Natural killer cell (primary cell): ENCODE measurements at regions not wholly inside any gene's neighbourhood (a gene's known extent, or its start where the extent isn't known, plus 50 kb on each side); places are given as distances from the start of the nearest gene placed in this dataset.

Experiments used
- ATAC-seq, 3 donors: fragments of 150-1000 bp in 2 of 3; fragments of 200-7000 bp in 1 of 3; cut with Tn5 transposase; 1 replicate in 1 of 3; 2 replicates in 2 of 3; pipeline ENCODE4 v1.10.0; 2021; ENCODE audit warnings: mild to moderate bottlenecking in 2 of 3, moderate library complexity in 2 of 3
- DNase-seq, 2 donors: peaks; one replicate each; pipeline versions ENCODE4 v3.0.0 to v3.0.0-alpha.2; 2013 to 2021; ENCODE audit warnings: mixed read lengths in 1 of 2
- H3K27ac ChIP-seq: one replicate; pipeline ENCODE4 v1.5.1; 2013; ENCODE audit warnings: mild to moderate bottlenecking, low read length
- H3K27me3 ChIP-seq: one replicate; pipeline ENCODE4 v1.6.1; 2013; ENCODE audit warnings: low read length; ENCODE audit not compliant: control insufficient read depth, insufficient read depth
- H3K36me3 ChIP-seq: one replicate; pipeline ENCODE4 v1.6.1; 2013; ENCODE audit warnings: low read length; ENCODE audit not compliant: control insufficient read depth, insufficient read depth
- H3K4me1 ChIP-seq: one replicate; pipeline ENCODE4 v1.6.1; 2013; ENCODE audit warnings: low read length; ENCODE audit not compliant: control insufficient read depth, insufficient read depth
- H3K4me3 ChIP-seq: one replicate; pipeline ENCODE4 v1.5.1; 2013; ENCODE audit warnings: low read length
- H3K9me3 ChIP-seq: one replicate; pipeline ENCODE4 v1.6.1; 2013; ENCODE audit warnings: low read length; ENCODE audit not compliant: control insufficient read depth, insufficient read depth
- H3K27ac Mint-ChIP-seq, 2 donors: one replicate each; pipeline ENCODE4 v1.8.0; 2022; ENCODE audit warnings: mild to moderate bottlenecking in 2 of 2, mixed read lengths in 2 of 2, moderate library complexity in 1 of 2
- H3K27me3 Mint-ChIP-seq, 2 donors: one replicate each; pipeline ENCODE4 v1.8.0; 2022; ENCODE audit warnings: low read depth in 2 of 2, mixed read lengths in 2 of 2
- H3K36me3 Mint-ChIP-seq: one replicate; pipeline ENCODE4 v1.8.0; 2022; ENCODE audit warnings: mixed read lengths
- H3K4me1 Mint-ChIP-seq, 2 donors: one replicate each; pipeline ENCODE4 v1.8.0; 2022; ENCODE audit warnings: mixed read lengths in 2 of 2
- H3K4me3 Mint-ChIP-seq: one replicate; pipeline ENCODE4 v1.8.0; 2022; ENCODE audit warnings: mild to moderate bottlenecking, moderate library complexity, mixed read lengths
- H3K9me3 Mint-ChIP-seq, 2 donors: one replicate each; pipeline ENCODE4 v1.8.0; 2022; ENCODE audit warnings: mixed read lengths in 2 of 2
- CTCF ChIP-seq: fragments of 200-600 bp; IDR thresholded peaks from one replicate; pipeline ENCODE4 v1.8.0; 2022; ENCODE audit warnings: antibody characterized with exemption
- WGBS: methylation state at CpG from one replicate; pipeline ENCODE4 v1.1.7; 2013; ENCODE audit warnings: missing lambda C conversion rate; ENCODE audit not compliant: insufficient coverage; 5-methylcytosine and 5-hydroxymethylcytosine counted together
- intact Hi-C: fragments of 100-400 bp; cut with micrococcal nuclease; formaldehyde crosslinking; loops from one replicate; pipeline ENCODE4 v1.14.2; 2022

- Mint-ChIP-seq H3K4me1 (peaks cover 59 to 68% of the 10 kb centered on the region in 2 donors), H3K4me3 (peak overlapping the region; percentile 98), H3K36me3 (no peaks in the 10 kb centered on the region), H3K27me3 (no peaks in the 10 kb centered on the region), H3K9me3 (no peaks in the 10 kb centered on the region), H3K27ac (peak overlapping the region; percentile 98)
- Histone ChIP-seq H3K4me3 (peak overlapping the region; percentile 91), H3K9me3 (no peaks in the 10 kb centered on the region), H3K4me1 (peaks cover 15% of the 10 kb centered on the region), H3K36me3 (peaks cover 5% of the 10 kb centered on the region), H3K27ac (peak overlapping the region; percentile 98), H3K27me3 (no peaks in the 10 kb centered on the region)
- DNase-seq (peak in 1 of 2 donors; percentile 24), ATAC-seq (no peak)
- WGBS: 0% methylated on average over 1 of the region's 2 CpGs
- no peak for TF ChIP-seq CTCF
- intact Hi-C loops: loop anchor here (5.0 to 10.0 kb wide), 2 partner anchors 758 to 900 kb away; partner anchors contain the start of genes BPHL and CDYL
These were observed 61.7 kb downstream of the FAM217A start for GRCh38 chr6:4017058-4017739.

GRCh38 chr6:4017834-4018170 is 61.1 kb downstream of the FAM217A start:
- H3K36me3 ChIP-seq: peaks cover 5% of the 10 kb centered on the region
- peak overlapping the region; percentile 98 for H3K27ac ChIP-seq
- no peak for TF ChIP-seq CTCF
- H3K4me1 ChIP-seq: peaks cover 18% of the 10 kb centered on the region
- H3K9me3 ChIP-seq: no peaks in the 10 kb centered on the region
- Mint-ChIP-seq H3K9me3 (no peaks in the 10 kb centered on the region), H3K27ac (peak overlapping the region; percentile 98), H3K36me3 (no peaks in the 10 kb centered on the region), H3K4me1 (peaks cover 59 to 68% of the 10 kb centered on the region in 2 donors), H3K27me3 (no peaks in the 10 kb centered on the region), H3K4me3 (peak overlapping the region; percentile 98)
- DNase-seq (no peak), ATAC-seq (no peak)
- H3K27me3 ChIP-seq: no peaks in the 10 kb centered on the region
- intact Hi-C loops: loop anchor here (2.0 to 10.0 kb wide), 3 partner anchors 169 to 901 kb away; partner anchors contain the start of genes BPHL, CDYL and FAM50B
- 0% methylated on average over 9 of the region's 9 CpGs for WGBS
- H3K4me3 ChIP-seq: peak overlapping the region; percentile 91

GRCh38 chr6:4018171-4018923 is 60.6 kb downstream of the FAM217A start:
- no peaks in the 10 kb centered on the region for H3K9me3 Mint-ChIP-seq
- H3K9me3 ChIP-seq: no peaks in the 10 kb centered on the region
- H3K27me3 ChIP-seq: no peaks in the 10 kb centered on the region
- H3K27ac ChIP-seq: peak overlapping the region; percentile 98
- DNase-seq (peak; percentile 91 to 99), ATAC-seq (peak; percentile 67 to 86 (median 73))
- peak overlapping the region; percentile 91 for H3K4me3 ChIP-seq
- peak; percentile 33 for TF ChIP-seq CTCF
- H3K36me3 Mint-ChIP-seq: no peaks in the 10 kb centered on the region
- H3K4me1 Mint-ChIP-seq: peaks cover 59 to 68% of the 10 kb centered on the region in 2 donors
- H3K36me3 ChIP-seq: peaks cover 5% of the 10 kb centered on the region
- intact Hi-C loops: loop anchor here (2.0 to 10.0 kb wide), 3 partner anchors 170 to 901 kb away; partner anchors contain the start of genes BPHL, CDYL and FAM50B
- under 1% methylated on average over 62 of the region's 62 CpGs for WGBS
- H3K27me3 Mint-ChIP-seq: no peaks in the 10 kb centered on the region
- peak overlapping the region; percentile 98 for H3K4me3 Mint-ChIP-seq
- peak overlapping the region; percentile 98 for H3K27ac Mint-ChIP-seq
- peaks cover 20% of the 10 kb centered on the region for H3K4me1 ChIP-seq
